ENCODE measurements at regions not wholly inside any gene's neighbourhood (a gene's known extent, or its start where the extent isn't known, plus 50 kb on each side); places are given as distances from the start of the nearest gene placed in this dataset.

- H3K4me3 Mint-ChIP-seq = no peak overlapping the region
Measured at GRCh38 chr3:40988468-40988867, 210.8 kb upstream of the CTNNB1 start.

GRCh38 chr3:40989141-40990061 lies 209.9 kb upstream of the CTNNB1 start:
- intact Hi-C loops (cut with micrococcal nuclease) = no loop called here
- Histone ChIP-seq H3K27me3 (ENCODE audit: control insufficient read depth, insufficient read depth, low read length) (no peaks in the 10 kb centered on the region), H3K27ac (ENCODE audit: low read length) (no peak overlapping the region), H3K4me1 (ENCODE audit: control insufficient read depth, insufficient read depth, low read length) (no peaks in the 10 kb centered on the region), H3K36me3 (ENCODE audit: control insufficient read depth, insufficient read depth, low read length) (no peaks in the 10 kb centered on the region), H3K9me3 (ENCODE audit: control insufficient read depth, insufficient read depth, low read length) (peaks cover 4% of the 10 kb centered on the region), H3K4me3 (ENCODE audit: low read length) (no peak overlapping the region)
- Mint-ChIP-seq H3K27ac (no peak overlapping the region), H3K4me1 (no peaks in the 10 kb centered on the region), H3K4me3 (no peak overlapping the region), H3K36me3 (no peaks in the 10 kb centered on the region), H3K9me3 (peaks cover 2% of the 10 kb centered on the region in 2 donors), H3K27me3 (ENCODE audit: low read depth in 2 of 2) (peaks cover 26 to 30% of the 10 kb centered on the region in 2 donors)
- DNase-seq (no peak), ATAC-seq (no peak)
- TF ChIP-seq CTCF (IDR thresholded peaks at IDR 0.05) = no peak
- WGBS (ENCODE audit: insufficient coverage) = 77% methylated on average over 6 of the region's 6 CpGs

More at GRCh38 chr3:40988468-40988867, 210.8 kb upstream of the CTNNB1 start:
- Mint-ChIP-seq H3K27ac (no peak overlapping the region), H3K36me3 (no peaks in the 10 kb centered on the region), H3K4me1 (no peaks in the 10 kb centered on the region), H3K9me3 (peaks cover 2% of the 10 kb centered on the region in 2 donors), H3K27me3 (ENCODE audit: low read depth in 2 of 2) (peaks cover 22 to 28% of the 10 kb centered on the region in 2 donors)
- Histone ChIP-seq H3K36me3 (ENCODE audit: control insufficient read depth, insufficient read depth, low read length) (no peaks in the 10 kb centered on the region), H3K27me3 (ENCODE audit: control insufficient read depth, insufficient read depth, low read length) (no peaks in the 10 kb centered on the region), H3K4me3 (ENCODE audit: low read length) (no peak overlapping the region), H3K9me3 (ENCODE audit: control insufficient read depth, insufficient read depth, low read length) (peaks cover 4% of the 10 kb centered on the region), H3K27ac (ENCODE audit: low read length) (no peak overlapping the region), H3K4me1 (ENCODE audit: control insufficient read depth, insufficient read depth, low read length) (no peaks in the 10 kb centered on the region)
- no peak for DNase-seq
- intact Hi-C loops (cut with micrococcal nuclease) = no loop called here
- ATAC-seq = no peak
- WGBS (ENCODE audit: insufficient coverage) = 50% methylated on average over 1 of the region's 1 CpG
- no peak for TF ChIP-seq CTCF (IDR thresholded peaks at IDR 0.05)

- ATAC-seq (no peak), DNase-seq (no peak)
- Histone ChIP-seq H3K9me3 (ENCODE audit: control insufficient read depth, insufficient read depth, low read length) (peaks cover 4% of the 10 kb centered on the region), H3K4me1 (ENCODE audit: control insufficient read depth, insufficient read depth, low read length) (no peaks in the 10 kb centered on the region), H3K27ac (ENCODE audit: low read length) (no peak overlapping the region), H3K27me3 (ENCODE audit: control insufficient read depth, insufficient read depth, low read length) (no peaks in the 10 kb centered on the region), H3K36me3 (ENCODE audit: control insufficient read depth, insufficient read depth, low read length) (no peaks in the 10 kb centered on the region), H3K4me3 (ENCODE audit: low read length) (no peak overlapping the region)
- no peak overlapping the region for H3K27ac Mint-ChIP-seq
- H3K4me3 Mint-ChIP-seq = no peak overlapping the region
- H3K27me3 Mint-ChIP-seq (ENCODE audit: low read depth in 2 of 2) = peaks cover 26 to 31% of the 10 kb centered on the region in 2 donors
- no peaks in the 10 kb centered on the region for H3K4me1 Mint-ChIP-seq
- no peak for TF ChIP-seq CTCF (IDR thresholded peaks at IDR 0.05)
- no peaks in the 10 kb centered on the region for H3K36me3 Mint-ChIP-seq
- H3K9me3 Mint-ChIP-seq = peaks cover 2% of the 10 kb centered on the region in 2 donors
- intact Hi-C loops (cut with micrococcal nuclease) = no loop called here
- WGBS (ENCODE audit: insufficient coverage) = no CpG with 5 or more reads among the region's 1 CpG
Measured at GRCh38 chr3:40990062-40990456, 209.2 kb upstream of the CTNNB1 start.

Data from natural killer cell (primary cell).